ENCODE measurements at regions not wholly inside any gene's neighbourhood (a gene's known extent, or its start where the extent isn't known, plus 50 kb on each side); places are given as distances from the start of the nearest gene placed in this dataset.

DNA sequence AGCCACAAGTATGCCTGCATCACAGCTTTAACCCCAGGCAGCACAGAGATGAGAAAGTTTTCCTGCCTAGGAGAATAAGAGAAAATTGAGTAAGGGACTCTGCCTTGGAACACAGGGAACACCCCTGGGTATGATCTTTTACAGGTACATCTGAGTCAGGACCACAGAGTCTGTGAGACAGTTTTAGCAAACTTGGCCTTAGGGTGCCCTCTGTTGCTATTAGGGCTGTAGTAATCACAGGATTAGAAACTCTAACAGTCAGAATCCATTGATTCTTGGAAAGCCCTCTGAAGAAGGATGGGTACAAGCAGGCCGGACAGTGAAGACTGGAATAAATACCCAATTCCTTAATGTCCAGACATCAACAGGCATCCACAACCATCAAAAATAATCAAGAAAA, 989.5 kb upstream of the CDH9 start:
- intact Hi-C loops (cut with micrococcal nuclease; ENCODE audit: unreplicated experiment) = no loop called here
- no peaks in the 10 kb centered on the region for H3K36me3 Mint-ChIP-seq (ENCODE audit: insufficient read depth, unreplicated experiment)
- DNase-seq = no peak
- CTCF ChIA-PET = no interaction called here
- H3K9me3 Mint-ChIP-seq (ENCODE audit: low read depth, unreplicated experiment) = peaks cover 9% of the 10 kb centered on the region
- H3K4me3 Mint-ChIP-seq (ENCODE audit: low read depth, unreplicated experiment) = no peak overlapping the region
- H3K4me1 Mint-ChIP-seq (ENCODE audit: low read depth, unreplicated experiment) = no peaks in the 10 kb centered on the region
- no TSS peak for BruUV-seq (replicated peaks)
- no peaks in the 10 kb centered on the region for H3K27me3 Mint-ChIP-seq (ENCODE audit: unreplicated experiment)
- no peak overlapping the region for H3K27ac Mint-ChIP-seq (ENCODE audit: unreplicated experiment)
- TF ChIP-seq, protein P1, sequence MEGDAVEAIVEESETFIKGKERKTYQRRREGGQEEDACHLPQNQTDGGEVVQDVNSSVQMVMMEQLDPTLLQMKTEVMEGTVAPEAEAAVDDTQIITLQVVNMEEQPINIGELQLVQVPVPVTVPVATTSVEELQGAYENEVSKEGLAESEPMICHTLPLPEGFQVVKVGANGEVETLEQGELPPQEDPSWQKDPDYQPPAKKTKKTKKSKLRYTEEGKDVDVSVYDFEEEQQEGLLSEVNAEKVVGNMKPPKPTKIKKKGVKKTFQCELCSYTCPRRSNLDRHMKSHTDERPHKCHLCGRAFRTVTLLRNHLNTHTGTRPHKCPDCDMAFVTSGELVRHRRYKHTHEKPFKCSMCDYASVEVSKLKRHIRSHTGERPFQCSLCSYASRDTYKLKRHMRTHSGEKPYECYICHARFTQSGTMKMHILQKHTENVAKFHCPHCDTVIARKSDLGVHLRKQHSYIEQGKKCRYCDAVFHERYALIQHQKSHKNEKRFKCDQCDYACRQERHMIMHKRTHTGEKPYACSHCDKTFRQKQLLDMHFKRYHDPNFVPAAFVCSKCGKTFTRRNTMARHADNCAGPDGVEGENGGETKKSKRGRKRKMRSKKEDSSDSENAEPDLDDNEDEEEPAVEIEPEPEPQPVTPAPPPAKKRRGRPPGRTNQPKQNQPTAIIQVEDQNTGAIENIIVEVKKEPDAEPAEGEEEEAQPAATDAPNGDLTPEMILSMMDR (IDR thresholded peaks at IDR 0.05; ENCODE audit: unreplicated experiment) = no peak

DNA sequence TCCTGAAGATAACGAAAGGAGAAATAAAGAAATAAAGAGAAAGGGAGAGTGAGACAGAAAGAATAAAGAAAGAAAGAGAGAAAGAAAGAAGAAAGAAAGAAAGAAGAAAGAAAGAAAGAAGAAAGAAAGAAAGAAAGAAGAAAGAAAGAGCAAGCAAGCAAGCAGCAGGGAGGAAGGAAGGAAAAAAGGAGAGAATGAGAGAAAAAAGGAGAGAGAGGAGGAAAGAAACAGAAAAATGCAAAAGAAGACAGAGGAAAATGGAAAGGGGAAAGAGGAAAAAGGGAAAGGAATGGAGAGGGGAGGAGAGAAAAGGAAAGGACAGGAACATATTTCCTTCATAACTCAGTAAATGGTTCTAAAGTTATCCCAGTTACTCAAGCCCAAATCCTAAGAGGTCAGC, 978.8 kb upstream of the CDH9 start:
- DNase-seq = no peak
- no TSS peak for BruUV-seq (replicated peaks)
- Mint-ChIP-seq H3K27ac (ENCODE audit: unreplicated experiment) (no peak overlapping the region), H3K4me3 (ENCODE audit: low read depth, unreplicated experiment) (no peak overlapping the region), H3K27me3 (ENCODE audit: unreplicated experiment) (no peaks in the 10 kb centered on the region), H3K4me1 (ENCODE audit: low read depth, unreplicated experiment) (no peaks in the 10 kb centered on the region), H3K36me3 (ENCODE audit: insufficient read depth, unreplicated experiment) (no peaks in the 10 kb centered on the region), H3K9me3 (ENCODE audit: low read depth, unreplicated experiment) (peaks cover 8% of the 10 kb centered on the region)
- CTCF ChIA-PET = no interaction called here
- TF ChIP-seq, protein P1 (IDR thresholded peaks at IDR 0.05; ENCODE audit: unreplicated experiment) = no peak
- intact Hi-C loops (cut with micrococcal nuclease; ENCODE audit: unreplicated experiment) = no loop called here

DNA sequence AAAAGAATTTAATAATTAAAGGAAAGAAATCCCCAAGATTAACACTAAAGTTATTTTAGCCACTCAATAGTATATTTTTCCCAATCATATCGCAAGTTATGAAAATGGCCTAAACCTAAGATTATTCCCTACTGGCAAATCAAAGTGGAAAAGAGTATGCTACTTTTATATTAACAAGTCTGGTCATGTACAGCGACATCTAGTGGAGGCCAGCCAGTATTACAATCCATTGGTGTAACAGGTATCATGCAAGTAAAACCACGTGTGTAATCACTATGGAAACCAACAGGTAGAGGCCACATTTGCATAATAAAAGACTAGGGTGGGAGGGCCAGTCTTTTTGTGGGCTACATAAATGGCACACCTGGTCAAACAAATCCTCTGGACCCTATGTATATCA, 976.4 kb upstream of the CDH9 start:
- CTCF ChIA-PET = no interaction called here
- no TSS peak for BruUV-seq (replicated peaks)
- Mint-ChIP-seq H3K4me1 (ENCODE audit: low read depth, unreplicated experiment) (no peaks in the 10 kb centered on the region), H3K4me3 (ENCODE audit: low read depth, unreplicated experiment) (no peak overlapping the region), H3K27ac (ENCODE audit: unreplicated experiment) (no peak overlapping the region), H3K36me3 (ENCODE audit: insufficient read depth, unreplicated experiment) (no peaks in the 10 kb centered on the region), H3K9me3 (ENCODE audit: low read depth, unreplicated experiment) (peaks cover 11% of the 10 kb centered on the region), H3K27me3 (ENCODE audit: unreplicated experiment) (no peaks in the 10 kb centered on the region)
- DNase-seq = no peak
- TF ChIP-seq, protein P1 (IDR thresholded peaks at IDR 0.05; ENCODE audit: unreplicated experiment) = no peak
- intact Hi-C loops (cut with micrococcal nuclease; ENCODE audit: unreplicated experiment) = no loop called here

DNA sequence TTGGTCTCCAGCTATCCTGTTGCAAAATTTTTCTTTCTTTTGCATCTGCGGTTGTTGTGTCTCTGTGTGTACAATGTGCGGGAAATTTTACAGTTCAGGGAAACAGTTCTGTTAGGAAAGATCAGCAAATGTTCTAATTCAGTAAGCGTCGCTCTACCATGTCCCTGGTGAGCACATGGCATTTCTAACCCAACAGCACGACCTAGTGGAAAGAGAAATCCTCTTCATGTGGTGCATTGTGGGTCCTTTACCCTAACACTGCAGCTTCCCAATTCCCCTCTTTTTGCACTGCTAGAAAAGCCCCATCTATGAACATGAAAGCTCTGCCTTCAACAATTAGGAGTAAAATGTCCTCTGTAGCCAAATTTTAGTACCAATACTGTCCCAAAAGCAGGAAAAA, 974.2 kb upstream of the CDH9 start:
- no peak for DNase-seq
- peaks cover 11% of the 10 kb centered on the region for H3K9me3 Mint-ChIP-seq (ENCODE audit: low read depth, unreplicated experiment)
- TF ChIP-seq, protein P1 (IDR thresholded peaks at IDR 0.05; ENCODE audit: unreplicated experiment) = no peak
- intact Hi-C loops (cut with micrococcal nuclease; ENCODE audit: unreplicated experiment) = no loop called here
- no peak overlapping the region for H3K4me3 Mint-ChIP-seq (ENCODE audit: low read depth, unreplicated experiment)
- no peaks in the 10 kb centered on the region for H3K27me3 Mint-ChIP-seq (ENCODE audit: unreplicated experiment)
- H3K27ac Mint-ChIP-seq (ENCODE audit: unreplicated experiment) = no peak overlapping the region
- no peaks in the 10 kb centered on the region for H3K4me1 Mint-ChIP-seq (ENCODE audit: low read depth, unreplicated experiment)
- no peaks in the 10 kb centered on the region for H3K36me3 Mint-ChIP-seq (ENCODE audit: insufficient read depth, unreplicated experiment)
- no TSS peak for BruUV-seq (replicated peaks)
- CTCF ChIA-PET = no interaction called here

DNA sequence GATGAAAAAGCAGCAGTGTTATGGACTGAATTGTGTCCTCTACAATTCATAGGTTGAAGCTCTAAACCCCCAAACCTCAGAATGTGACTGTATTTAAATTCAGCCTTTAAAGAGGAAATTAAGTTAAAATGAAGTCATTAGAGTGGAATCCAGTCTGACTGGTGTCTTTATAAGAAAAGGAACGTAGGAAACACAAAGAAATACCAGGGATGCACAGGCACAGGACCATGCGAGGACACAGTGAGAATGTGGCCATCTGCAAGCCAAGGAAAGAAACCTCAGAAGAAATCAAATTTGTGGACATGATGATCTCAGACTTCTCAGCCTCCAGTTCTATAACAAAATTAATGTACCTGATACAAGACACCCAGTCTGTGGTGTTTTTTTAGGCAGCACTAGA, 971.2 kb upstream of the CDH9 start:
- Mint-ChIP-seq H3K27ac (ENCODE audit: unreplicated experiment) (no peak overlapping the region), H3K9me3 (ENCODE audit: low read depth, unreplicated experiment) (peaks cover 10% of the 10 kb centered on the region), H3K36me3 (ENCODE audit: insufficient read depth, unreplicated experiment) (no peaks in the 10 kb centered on the region), H3K4me1 (ENCODE audit: low read depth, unreplicated experiment) (no peaks in the 10 kb centered on the region), H3K4me3 (ENCODE audit: low read depth, unreplicated experiment) (no peak overlapping the region), H3K27me3 (ENCODE audit: unreplicated experiment) (no peaks in the 10 kb centered on the region)
- intact Hi-C loops (cut with micrococcal nuclease; ENCODE audit: unreplicated experiment) = no loop called here
- BruUV-seq (replicated peaks) = no TSS peak
- no peak for DNase-seq
- TF ChIP-seq, protein P1 (IDR thresholded peaks at IDR 0.05; ENCODE audit: unreplicated experiment) = no peak
- CTCF ChIA-PET = no interaction called here
